Natural killer cell (primary cell): ENCODE measurements at regions not wholly inside any gene's neighbourhood (a gene's known extent, or its start where the extent isn't known, plus 50 kb on each side); places are given as distances from the start of the nearest gene placed in this dataset.

ENCODE experiments used
- ATAC-seq, 3 donors: fragments of 150-1000 bp in 2 of 3; fragments of 200-7000 bp in 1 of 3; cut with Tn5 transposase; 1 replicate in 1 of 3; 2 replicates in 2 of 3; pipeline ENCODE4 v1.10.0; 2021; ENCODE audit warnings: mild to moderate bottlenecking in 2 of 3, moderate library complexity in 2 of 3
- DNase-seq, 2 donors: peaks; one replicate each; pipeline versions ENCODE4 v3.0.0 to v3.0.0-alpha.2; 2013 to 2021; ENCODE audit warnings: mixed read lengths in 1 of 2
- H3K27ac ChIP-seq: one replicate; pipeline ENCODE4 v1.5.1; 2013; ENCODE audit warnings: mild to moderate bottlenecking, low read length
- H3K27me3 ChIP-seq: one replicate; pipeline ENCODE4 v1.6.1; 2013; ENCODE audit warnings: low read length; ENCODE audit not compliant: control insufficient read depth, insufficient read depth
- H3K36me3 ChIP-seq: one replicate; pipeline ENCODE4 v1.6.1; 2013; ENCODE audit warnings: low read length; ENCODE audit not compliant: control insufficient read depth, insufficient read depth
- H3K4me1 ChIP-seq: one replicate; pipeline ENCODE4 v1.6.1; 2013; ENCODE audit warnings: low read length; ENCODE audit not compliant: control insufficient read depth, insufficient read depth
- H3K4me3 ChIP-seq: one replicate; pipeline ENCODE4 v1.5.1; 2013; ENCODE audit warnings: low read length
- H3K9me3 ChIP-seq: one replicate; pipeline ENCODE4 v1.6.1; 2013; ENCODE audit warnings: low read length; ENCODE audit not compliant: control insufficient read depth, insufficient read depth
- H3K27ac Mint-ChIP-seq, 2 donors: one replicate each; pipeline ENCODE4 v1.8.0; 2022; ENCODE audit warnings: mild to moderate bottlenecking in 2 of 2, mixed read lengths in 2 of 2, moderate library complexity in 1 of 2
- H3K27me3 Mint-ChIP-seq, 2 donors: one replicate each; pipeline ENCODE4 v1.8.0; 2022; ENCODE audit warnings: low read depth in 2 of 2, mixed read lengths in 2 of 2
- H3K36me3 Mint-ChIP-seq: one replicate; pipeline ENCODE4 v1.8.0; 2022; ENCODE audit warnings: mixed read lengths
- H3K4me1 Mint-ChIP-seq, 2 donors: one replicate each; pipeline ENCODE4 v1.8.0; 2022; ENCODE audit warnings: mixed read lengths in 2 of 2
- H3K4me3 Mint-ChIP-seq: one replicate; pipeline ENCODE4 v1.8.0; 2022; ENCODE audit warnings: mild to moderate bottlenecking, moderate library complexity, mixed read lengths
- H3K9me3 Mint-ChIP-seq, 2 donors: one replicate each; pipeline ENCODE4 v1.8.0; 2022; ENCODE audit warnings: mixed read lengths in 2 of 2
- WGBS: methylation state at CpG from one replicate; pipeline ENCODE4 v1.1.7; 2013; ENCODE audit warnings: missing lambda C conversion rate; ENCODE audit not compliant: insufficient coverage; 5-methylcytosine and 5-hydroxymethylcytosine counted together
- intact Hi-C: fragments of 100-400 bp; cut with micrococcal nuclease; formaldehyde crosslinking; loops from one replicate; pipeline ENCODE4 v1.14.2; 2022
- TF ChIP-seq, protein P1 (sequence below): fragments of 200-600 bp; IDR thresholded peaks from one replicate; pipeline ENCODE4 v1.8.0; 2022; ENCODE audit warnings: antibody characterized with exemption

DNA sequence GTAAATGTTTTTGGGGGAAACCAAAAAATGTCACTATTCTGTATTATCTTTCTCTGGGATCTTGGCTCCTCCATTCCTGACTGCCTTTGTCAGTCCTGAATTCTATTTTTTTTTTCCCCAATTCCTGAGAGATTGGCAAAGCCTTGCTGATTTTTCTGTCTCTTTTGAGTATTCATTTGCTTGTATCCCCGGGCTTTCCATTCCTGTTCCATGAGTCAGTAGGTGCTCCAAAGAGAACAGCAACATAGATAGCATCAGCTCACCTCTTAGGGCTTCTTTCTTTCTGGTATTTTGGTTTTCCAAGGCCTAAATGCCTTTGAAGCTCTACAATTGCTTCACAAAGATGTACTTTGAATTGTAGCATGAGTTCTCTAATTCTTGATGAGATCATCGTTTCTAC lies 271.7 kb upstream of the LRRC3B start:
- H3K9me3 Mint-ChIP-seq, result peaks cover 2 to 14% of the 10 kb centered on the region in 2 donors
- intact Hi-C loops, result no loop called here
- WGBS, result 80% methylated on average over 2 of the region's 2 CpGs

DNA sequence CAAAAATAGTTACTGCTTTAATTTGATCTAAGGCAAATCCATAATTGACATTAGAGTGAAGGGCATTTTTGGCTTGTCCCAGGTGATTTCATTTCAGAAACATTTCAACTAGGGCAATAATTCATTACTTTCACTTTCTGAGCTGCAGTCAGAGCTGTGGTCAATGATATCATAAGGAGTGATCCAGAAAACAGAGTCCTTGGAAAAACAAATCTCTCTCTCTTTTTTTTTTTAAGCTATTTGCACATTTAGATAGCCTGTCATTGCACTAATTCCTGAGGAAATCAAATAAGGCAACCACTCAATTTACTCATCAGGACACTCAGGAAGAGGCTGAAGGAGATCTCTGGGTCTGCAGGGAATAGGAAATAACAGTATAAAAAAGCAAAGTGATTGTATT lies 269.5 kb upstream of the LRRC3B start:
- TF ChIP-seq, protein P1, sequence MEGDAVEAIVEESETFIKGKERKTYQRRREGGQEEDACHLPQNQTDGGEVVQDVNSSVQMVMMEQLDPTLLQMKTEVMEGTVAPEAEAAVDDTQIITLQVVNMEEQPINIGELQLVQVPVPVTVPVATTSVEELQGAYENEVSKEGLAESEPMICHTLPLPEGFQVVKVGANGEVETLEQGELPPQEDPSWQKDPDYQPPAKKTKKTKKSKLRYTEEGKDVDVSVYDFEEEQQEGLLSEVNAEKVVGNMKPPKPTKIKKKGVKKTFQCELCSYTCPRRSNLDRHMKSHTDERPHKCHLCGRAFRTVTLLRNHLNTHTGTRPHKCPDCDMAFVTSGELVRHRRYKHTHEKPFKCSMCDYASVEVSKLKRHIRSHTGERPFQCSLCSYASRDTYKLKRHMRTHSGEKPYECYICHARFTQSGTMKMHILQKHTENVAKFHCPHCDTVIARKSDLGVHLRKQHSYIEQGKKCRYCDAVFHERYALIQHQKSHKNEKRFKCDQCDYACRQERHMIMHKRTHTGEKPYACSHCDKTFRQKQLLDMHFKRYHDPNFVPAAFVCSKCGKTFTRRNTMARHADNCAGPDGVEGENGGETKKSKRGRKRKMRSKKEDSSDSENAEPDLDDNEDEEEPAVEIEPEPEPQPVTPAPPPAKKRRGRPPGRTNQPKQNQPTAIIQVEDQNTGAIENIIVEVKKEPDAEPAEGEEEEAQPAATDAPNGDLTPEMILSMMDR, result no peak
- Mint-ChIP-seq H3K36me3 (peaks cover 7% of the 10 kb centered on the region), H3K9me3 (peaks cover 5 to 19% of the 10 kb centered on the region in 2 donors), H3K27me3 (no peaks in the 10 kb centered on the region), H3K4me1 (no peaks in the 10 kb centered on the region), H3K4me3 (no peak overlapping the region), H3K27ac (no peak overlapping the region)
- no peak for ATAC-seq
- no peak overlapping the region for H3K27ac ChIP-seq
- no peaks in the 10 kb centered on the region for H3K36me3 ChIP-seq
- H3K9me3 ChIP-seq, result no peaks in the 10 kb centered on the region
- DNase-seq, result no peak
- intact Hi-C loops, result no loop called here
- H3K4me3 ChIP-seq, result no peak overlapping the region
- no peaks in the 10 kb centered on the region for H3K27me3 ChIP-seq
- H3K4me1 ChIP-seq, result no peaks in the 10 kb centered on the region

More for the DNA sequence above, 271.7 kb upstream of the LRRC3B start:
- TF ChIP-seq, protein P1, result no peak
- no peak overlapping the region for H3K4me3 ChIP-seq
- H3K4me1 Mint-ChIP-seq, result no peaks in the 10 kb centered on the region
- H3K9me3 ChIP-seq, result peaks cover 7% of the 10 kb centered on the region
- ATAC-seq, result no peak
- H3K36me3 ChIP-seq, result no peaks in the 10 kb centered on the region
- no peak for DNase-seq
- no peak overlapping the region for H3K27ac Mint-ChIP-seq
- H3K27me3 Mint-ChIP-seq, result no peaks in the 10 kb centered on the region
- no peaks in the 10 kb centered on the region for H3K4me1 ChIP-seq
- H3K4me3 Mint-ChIP-seq, result no peak overlapping the region
- no peak overlapping the region for H3K27ac ChIP-seq
- H3K27me3 ChIP-seq, result no peaks in the 10 kb centered on the region
- peaks cover 7% of the 10 kb centered on the region for H3K36me3 Mint-ChIP-seq

DNA sequence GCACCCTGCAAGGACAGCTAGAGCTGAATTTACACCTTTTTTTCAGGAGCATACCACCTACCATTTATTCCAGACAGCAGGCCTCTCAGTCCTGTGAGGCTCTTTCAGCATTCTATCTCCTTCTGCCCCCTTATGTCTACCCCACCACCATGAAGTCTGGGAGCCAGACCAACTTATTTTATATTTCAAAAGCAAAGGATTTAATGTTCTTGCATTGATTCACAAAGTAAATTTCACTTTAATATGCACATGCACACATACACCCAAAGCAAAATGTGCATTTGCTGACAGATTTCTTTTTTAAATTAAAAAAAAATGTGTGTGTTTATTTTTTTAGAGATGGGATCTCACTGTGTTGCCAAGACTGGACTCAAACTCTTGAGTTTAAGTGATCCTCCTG lies 264.2 kb upstream of the LRRC3B start:
- Histone ChIP-seq H3K27ac (no peak overlapping the region), H3K4me3 (no peak overlapping the region), H3K36me3 (no peaks in the 10 kb centered on the region), H3K9me3 (no peaks in the 10 kb centered on the region), H3K27me3 (no peaks in the 10 kb centered on the region), H3K4me1 (no peaks in the 10 kb centered on the region)
- H3K27ac Mint-ChIP-seq, result no peak overlapping the region
- TF ChIP-seq, protein P1, result no peak
- no peak overlapping the region for H3K4me3 Mint-ChIP-seq
- DNase-seq (no peak), ATAC-seq (no peak)
- no peaks in the 10 kb centered on the region for H3K27me3 Mint-ChIP-seq
- intact Hi-C loops, result no loop called here
- no peaks in the 10 kb centered on the region for H3K4me1 Mint-ChIP-seq
- H3K9me3 Mint-ChIP-seq, result peaks cover 5 to 18% of the 10 kb centered on the region in 2 donors
- no peaks in the 10 kb centered on the region for H3K36me3 Mint-ChIP-seq

DNA sequence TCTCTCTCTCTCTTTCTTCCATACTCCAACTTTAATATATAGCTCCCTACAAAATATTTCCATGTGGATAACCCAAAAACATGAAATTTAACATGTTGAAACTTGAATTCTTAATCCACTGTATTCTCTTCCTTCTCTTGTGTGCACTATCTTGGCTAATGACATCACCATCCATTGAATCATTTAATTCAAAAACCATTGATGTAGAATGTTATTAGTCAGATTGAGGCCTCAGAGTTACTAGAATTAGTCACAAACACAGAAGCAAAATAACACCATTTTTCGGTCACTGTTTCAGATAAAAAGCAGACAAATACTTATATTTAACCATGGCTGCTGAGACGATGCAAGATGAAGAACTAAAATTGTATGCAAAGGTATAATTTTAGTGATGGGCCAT lies 256.9 kb upstream of the LRRC3B start:
- H3K4me1 Mint-ChIP-seq, result no peaks in the 10 kb centered on the region
- Histone ChIP-seq H3K36me3 (no peaks in the 10 kb centered on the region), H3K9me3 (peaks cover 3% of the 10 kb centered on the region), H3K4me1 (no peaks in the 10 kb centered on the region), H3K27me3 (no peaks in the 10 kb centered on the region), H3K27ac (no peak overlapping the region), H3K4me3 (no peak overlapping the region)
- TF ChIP-seq, protein P1, result no peak
- 100% methylated on average over 1 of the region's 2 CpGs for WGBS
- intact Hi-C loops, result no loop called here
- H3K27me3 Mint-ChIP-seq, result no peaks in the 10 kb centered on the region
- H3K4me3 Mint-ChIP-seq, result no peak overlapping the region
- peaks cover 8% of the 10 kb centered on the region for H3K36me3 Mint-ChIP-seq
- DNase-seq (no peak), ATAC-seq (no peak)
- H3K27ac Mint-ChIP-seq, result no peak overlapping the region
- peaks cover 17 to 28% of the 10 kb centered on the region in 2 donors for H3K9me3 Mint-ChIP-seq
